Naive B cell (primary cell): ENCODE measurements at regions not wholly inside any gene's neighbourhood (a gene's known extent, or its start where the extent isn't known, plus 50 kb on each side); places are given as distances from the start of the nearest gene placed in this dataset.

Experiments
- ATAC-seq, 2 donors: fragments of 150-1000 bp; cut with Tn5 transposase; 2 replicates each; pipeline ENCODE4 v1.10.0; 2021; ENCODE audit warnings: low read depth in 2 of 2, mild to moderate bottlenecking in 2 of 2, moderate library complexity in 2 of 2
- DNase-seq: peaks from one replicate; pipeline ENCODE4 v3.0.0; 2022
- H3K27ac Mint-ChIP-seq, 6 donors: one replicate each; pipeline ENCODE4 v1.8.0; 2020 to 2022; ENCODE audit warnings: mild to moderate bottlenecking in 6 of 6, mixed read lengths in 6 of 6, moderate library complexity in 5 of 6, inconsistent platforms in 2 of 6
- H3K27me3 Mint-ChIP-seq, 3 donors: one replicate each; pipeline ENCODE4 v1.8.0; 2021 to 2022; ENCODE audit warnings: mixed read lengths in 3 of 3, mild to moderate bottlenecking in 1 of 3
- H3K36me3 Mint-ChIP-seq, 2 donors: one replicate each; pipeline ENCODE4 v1.8.0; 2020 to 2022; ENCODE audit warnings: mixed read lengths in 2 of 2, inconsistent platforms in 1 of 2, mild to moderate bottlenecking in 1 of 2
- H3K4me1 Mint-ChIP-seq, 3 donors: one replicate each; pipeline ENCODE4 v1.8.0; 2020 to 2022; ENCODE audit warnings: mixed read lengths in 3 of 3, inconsistent platforms in 1 of 3, mild to moderate bottlenecking in 1 of 3, moderate library complexity in 1 of 3
- H3K4me3 Mint-ChIP-seq, 8 donors: one replicate each; pipeline ENCODE4 v1.8.0; 2020 to 2022; ENCODE audit warnings: mild to moderate bottlenecking in 8 of 8, mixed read lengths in 8 of 8, moderate library complexity in 8 of 8, inconsistent platforms in 2 of 8
- H3K9me3 Mint-ChIP-seq, 7 donors: one replicate each; pipeline ENCODE4 v1.8.0; 2020 to 2022; ENCODE audit warnings: mixed read lengths in 7 of 7, mild to moderate bottlenecking in 5 of 7, inconsistent platforms in 2 of 7, moderate library complexity in 1 of 7

DNA sequence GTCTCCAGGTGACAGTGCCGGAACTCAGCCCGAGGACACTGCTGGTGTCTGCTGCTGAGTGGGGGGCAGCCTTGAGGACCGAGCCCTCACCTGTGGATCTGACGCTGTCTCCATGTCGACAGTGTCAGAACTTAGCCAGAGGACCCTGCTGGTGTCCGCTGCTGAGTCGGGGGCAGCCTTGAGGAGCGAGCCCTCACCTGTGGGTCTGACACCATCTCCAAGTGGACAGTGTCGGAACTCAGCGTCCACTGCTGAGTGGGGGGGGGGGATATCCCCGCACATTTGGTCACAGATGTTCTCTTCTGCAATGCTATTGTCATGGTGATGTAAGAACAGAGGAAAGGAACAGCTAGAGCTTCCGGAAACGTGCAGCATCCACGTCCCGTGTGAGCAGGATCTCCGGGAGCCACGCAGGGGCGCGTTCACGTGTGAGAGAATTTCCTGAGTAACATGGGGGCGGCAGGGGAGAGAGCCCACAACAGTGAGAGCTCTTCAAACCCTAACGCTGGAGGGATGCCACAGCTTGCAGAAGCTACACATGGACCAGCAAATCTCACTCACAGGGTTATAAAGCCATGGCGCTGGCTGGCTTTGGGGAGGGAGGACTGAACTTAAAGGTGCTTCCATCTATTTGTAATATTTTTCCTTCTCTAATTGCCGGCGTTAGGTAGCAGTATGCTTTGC, 250.7 kb upstream of the SALL3 start:
- Mint-ChIP-seq H3K9me3 (no peaks in the 10 kb centered on the region), H3K4me3 (no peak overlapping the region), H3K27ac (no peak overlapping the region), H3K36me3 (no peaks in the 10 kb centered on the region), H3K27me3 (no peaks in the 10 kb centered on the region), H3K4me1 (no peaks in the 10 kb centered on the region)
- no peak for DNase-seq
- no peak for ATAC-seq

- Mint-ChIP-seq H3K27me3 (no peaks in the 10 kb centered on the region), H3K36me3 (no peaks in the 10 kb centered on the region), H3K4me3 (peak overlapping the region in 1 of 8 donors; percentile 36), H3K27ac (no peak overlapping the region), H3K4me1 (no peaks in the 10 kb centered on the region), H3K9me3 (no peaks in the 10 kb centered on the region)
- DNase-seq (no peak), ATAC-seq (no peak)
Measured at GRCh38 chr18:78730546-78730945, 249.1 kb upstream of the SALL3 start.

DNA sequence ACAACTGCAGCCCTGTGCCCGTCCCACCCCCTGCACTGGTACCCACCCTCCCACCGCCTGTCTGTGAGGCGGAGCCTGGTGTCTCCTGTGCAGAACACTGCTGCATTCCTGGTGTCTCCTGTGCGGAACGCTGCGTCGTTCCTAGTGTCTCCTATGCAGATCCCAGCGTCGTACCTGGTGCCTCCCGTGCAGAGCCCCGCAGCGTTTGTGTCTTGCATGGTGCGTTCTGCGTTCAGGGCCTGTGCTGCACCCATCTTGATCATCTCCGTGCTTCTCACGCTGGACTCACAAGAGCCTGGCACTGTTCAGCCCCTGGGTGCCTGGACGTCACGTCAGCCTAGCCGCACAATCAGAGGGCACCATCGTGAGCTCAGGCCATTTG, 248.6 kb upstream of the SALL3 start:
- Mint-ChIP-seq H3K4me3 (no peak overlapping the region), H3K27me3 (no peaks in the 10 kb centered on the region), H3K36me3 (no peaks in the 10 kb centered on the region), H3K4me1 (no peaks in the 10 kb centered on the region), H3K9me3 (no peaks in the 10 kb centered on the region), H3K27ac (no peak overlapping the region)
- ATAC-seq (no peak), DNase-seq (no peak)

- H3K4me1 Mint-ChIP-seq, result no peaks in the 10 kb centered on the region
Measured at GRCh38 chr18:78731398-78732032, 248.1 kb upstream of the SALL3 start.

GRCh38 chr18:78732273-78733210, 247.1 kb upstream of the SALL3 start:
- no peaks in the 10 kb centered on the region for H3K4me1 Mint-ChIP-seq
- ATAC-seq (no peak), DNase-seq (no peak)
- no peaks in the 10 kb centered on the region for H3K9me3 Mint-ChIP-seq
- H3K27me3 Mint-ChIP-seq, result no peaks in the 10 kb centered on the region
- no peaks in the 10 kb centered on the region for H3K36me3 Mint-ChIP-seq
- peak overlapping the region in 1 of 8 donors; percentile 52 for H3K4me3 Mint-ChIP-seq
- peak overlapping the region in 2 of 6 donors; percentile 33 to 73 for H3K27ac Mint-ChIP-seq

More at GRCh38 chr18:78731398-78732032, 248.1 kb upstream of the SALL3 start:
- no peak for DNase-seq
- Mint-ChIP-seq H3K9me3 (no peaks in the 10 kb centered on the region), H3K4me3 (no peak overlapping the region), H3K27me3 (no peaks in the 10 kb centered on the region), H3K27ac (no peak overlapping the region), H3K36me3 (no peaks in the 10 kb centered on the region)
- ATAC-seq, result no peak

DNA sequence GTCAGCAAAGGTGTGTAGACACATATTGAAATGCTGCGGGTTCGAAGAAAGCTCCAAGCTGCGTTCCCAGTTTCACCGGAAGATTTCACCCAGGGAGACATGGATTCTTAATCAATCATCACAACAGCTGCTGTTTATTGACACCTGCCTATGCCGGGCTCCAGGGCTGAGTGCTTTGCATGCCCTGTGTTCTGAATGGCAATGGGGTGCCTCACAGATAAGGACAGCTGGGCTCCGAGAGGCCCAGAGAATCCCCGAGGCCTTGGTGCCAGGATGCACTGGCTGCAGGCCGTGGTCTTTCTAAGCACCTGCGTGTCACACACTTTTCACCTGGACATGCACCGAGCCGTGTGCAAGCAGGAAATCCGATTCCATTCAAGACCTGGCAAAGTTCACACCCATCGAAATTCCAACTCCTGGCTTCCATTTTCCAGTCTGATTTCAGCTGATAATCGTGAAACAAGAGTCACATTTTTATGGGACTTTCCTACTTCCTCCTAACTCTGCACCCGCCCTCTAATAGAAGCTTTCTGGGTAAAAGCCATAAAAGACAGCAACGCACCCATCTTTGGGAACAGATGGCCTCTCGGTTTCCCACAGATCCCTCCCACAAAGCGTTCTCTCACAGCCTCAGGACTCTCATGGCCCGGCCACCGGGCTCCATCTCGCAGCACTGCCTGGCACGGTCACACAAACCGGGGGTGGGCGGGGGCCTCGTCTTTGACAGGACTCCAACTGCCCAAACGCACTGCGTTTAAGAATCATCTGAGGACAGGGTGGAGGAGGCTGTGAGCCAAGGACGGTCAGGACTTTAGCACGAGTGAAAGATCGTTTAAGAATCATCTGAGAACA, 245.6 kb upstream of the SALL3 start:
- H3K4me1 Mint-ChIP-seq, result no peaks in the 10 kb centered on the region
- no peak overlapping the region for H3K27ac Mint-ChIP-seq
- ATAC-seq (no peak), DNase-seq (no peak)
- peaks cover 0 to 9% (median 0%) of the 10 kb centered on the region in 7 donors for H3K9me3 Mint-ChIP-seq
- peaks cover 0 to 10% (median 0%) of the 10 kb centered on the region in 3 donors for H3K27me3 Mint-ChIP-seq
- H3K36me3 Mint-ChIP-seq, result no peaks in the 10 kb centered on the region
- no peak overlapping the region for H3K4me3 Mint-ChIP-seq

DNA sequence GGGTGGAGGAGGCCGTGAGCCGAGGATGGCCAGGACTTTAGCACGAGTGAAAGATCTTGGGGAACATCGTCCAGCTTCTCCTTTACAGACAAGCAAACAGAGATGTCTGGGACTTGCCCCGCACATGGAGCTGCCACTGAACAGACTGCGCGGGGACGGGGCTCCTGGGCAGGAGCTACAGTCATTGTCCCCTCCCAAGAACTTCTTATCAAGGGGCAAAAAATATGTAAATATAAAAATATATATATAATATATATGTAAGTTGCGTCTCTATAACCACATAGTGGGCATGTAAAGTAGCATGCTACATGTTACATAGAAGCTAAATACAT, 245.0 kb upstream of the SALL3 start:
- no peak overlapping the region for H3K4me3 Mint-ChIP-seq

DNA sequence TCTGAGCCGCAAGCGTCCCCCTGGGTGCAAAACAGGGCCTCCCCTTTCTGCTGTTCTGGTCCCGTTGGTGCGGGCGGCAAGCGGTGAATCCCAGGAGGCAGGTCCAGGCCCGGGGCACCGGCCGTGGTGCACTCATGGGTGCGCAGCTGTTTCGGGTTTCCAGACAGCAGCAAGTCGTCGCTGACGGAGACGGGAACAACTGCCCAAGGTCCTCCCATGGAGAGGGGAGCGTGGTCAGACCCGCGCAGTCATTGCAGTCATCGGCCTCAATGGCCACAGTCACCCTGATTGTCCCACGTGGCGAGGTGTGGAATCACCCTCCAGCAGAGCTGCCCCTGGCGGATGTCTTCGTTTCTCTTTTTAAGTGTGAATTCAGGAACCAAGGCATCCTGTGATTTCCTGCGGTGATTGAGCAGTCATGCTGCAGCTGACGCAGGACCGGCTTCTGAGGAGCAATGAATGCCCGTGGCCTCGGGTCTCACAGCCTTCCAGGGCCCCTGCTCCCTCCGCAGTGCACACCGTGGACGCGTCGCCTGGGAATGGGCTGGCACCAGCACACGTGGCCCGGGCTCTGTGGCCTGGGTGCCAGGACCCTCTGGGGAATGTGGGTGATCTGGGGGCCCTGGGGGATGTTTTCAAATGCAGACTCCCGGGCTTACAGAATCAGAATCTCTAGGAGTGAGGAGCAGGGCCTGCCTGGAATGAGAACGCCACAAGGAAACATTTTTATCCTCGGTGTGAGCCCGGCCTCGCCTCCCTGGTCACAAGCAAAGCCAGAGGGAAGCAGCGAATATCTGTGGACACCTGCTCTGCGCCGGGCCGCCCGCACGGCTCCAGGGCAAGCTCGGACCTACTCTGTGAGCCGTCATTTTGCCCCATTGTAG, 244.2 kb upstream of the SALL3 start:
- ATAC-seq, result no peak
- Mint-ChIP-seq H3K27me3 (peaks cover 0 to 14% (median 0%) of the 10 kb centered on the region in 3 donors), H3K4me1 (no peaks in the 10 kb centered on the region), H3K36me3 (no peaks in the 10 kb centered on the region), H3K27ac (no peak overlapping the region), H3K4me3 (no peak overlapping the region), H3K9me3 (peaks cover 0 to 12% (median 0%) of the 10 kb centered on the region in 7 donors)
- DNase-seq, result no peak

More for the DNA sequence above, 245.0 kb upstream of the SALL3 start:
- H3K4me1 Mint-ChIP-seq, result no peaks in the 10 kb centered on the region
- H3K36me3 Mint-ChIP-seq, result no peaks in the 10 kb centered on the region
- DNase-seq, result no peak
- no peak overlapping the region for H3K27ac Mint-ChIP-seq
- peaks cover 0 to 14% (median 0%) of the 10 kb centered on the region in 3 donors for H3K27me3 Mint-ChIP-seq
- ATAC-seq, result no peak
- peaks cover 0 to 12% (median 0%) of the 10 kb centered on the region in 7 donors for H3K9me3 Mint-ChIP-seq

- Mint-ChIP-seq H3K4me1 (no peaks in the 10 kb centered on the region), H3K36me3 (no peaks in the 10 kb centered on the region), H3K27ac (no peak overlapping the region), H3K27me3 (peaks cover 0 to 14% (median 0%) of the 10 kb centered on the region in 3 donors), H3K4me3 (peak overlapping the region in 1 of 8 donors; percentile 35), H3K9me3 (peaks cover 0 to 12% (median 0%) of the 10 kb centered on the region in 7 donors)
- ATAC-seq (no peak), DNase-seq (no peak)
Measured at GRCh38 chr18:78736015-78736690, 243.5 kb upstream of the SALL3 start.

GRCh38 chr18:78737006-78737915, 242.4 kb upstream of the SALL3 start:
- H3K36me3 Mint-ChIP-seq, result no peaks in the 10 kb centered on the region
- peaks cover 0 to 16% (median 0%) of the 10 kb centered on the region in 7 donors for H3K9me3 Mint-ChIP-seq
- no peaks in the 10 kb centered on the region for H3K4me1 Mint-ChIP-seq
- no peak overlapping the region for H3K27ac Mint-ChIP-seq
- no peak for ATAC-seq
- no peak overlapping the region for H3K4me3 Mint-ChIP-seq
- H3K27me3 Mint-ChIP-seq, result peaks cover 0 to 14% (median 5%) of the 10 kb centered on the region in 3 donors
- DNase-seq, result no peak

GRCh38 chr18:78738076-78738690, 241.4 kb upstream of the SALL3 start:
- H3K27me3 Mint-ChIP-seq, result peaks cover 0 to 14% (median 5%) of the 10 kb centered on the region in 3 donors
- no peak overlapping the region for H3K4me3 Mint-ChIP-seq
- H3K9me3 Mint-ChIP-seq, result peaks cover 0 to 16% (median 0%) of the 10 kb centered on the region in 7 donors
- no peak for DNase-seq
- H3K4me1 Mint-ChIP-seq, result no peaks in the 10 kb centered on the region
- H3K36me3 Mint-ChIP-seq, result no peaks in the 10 kb centered on the region
- ATAC-seq, result no peak
- H3K27ac Mint-ChIP-seq, result no peak overlapping the region
